WTC11 (cell line): ENCODE measurements at regions not wholly inside any gene's neighbourhood (a gene's known extent, or its start where the extent isn't known, plus 50 kb on each side); places are given as distances from the start of the nearest gene placed in this dataset.

ENCODE experiments used
- ATAC-seq: fragments of 200-7000 bp; cut with Tn5 transposase; 2 replicates; pipeline ENCODE4 v1.10.0; 2021; ENCODE audit warnings: mild to moderate bottlenecking, moderate library complexity
- CTCF ChIA-PET: fragments of 300-600 bp; sonication (Branson Sonifier 250); formaldehyde crosslinking; loops from one replicate; lab custom pipeline; 2021; ENCODE audit warnings: antibody characterized with exemption; lab: Charles Lee
- POLR2A ChIA-PET: fragments of 350-600 bp; sonication (Branson Sonifier 250); formaldehyde crosslinking; loops from one replicate; lab custom pipeline; 2021; ENCODE audit warnings: antibody characterized with exemption; lab: Charles Lee
- DNase-seq: peaks from one replicate; pipeline ENCODE4 v3.0.0; 2021; ENCODE audit warnings: low spot score
- H3K27ac Mint-ChIP-seq: 2 replicates; pipeline ENCODE4 v1.8.0; 2021; ENCODE audit warnings: mixed read lengths
- H3K27me3 Mint-ChIP-seq: 2 replicates; pipeline ENCODE4 v1.8.0; 2021; ENCODE audit warnings: low read depth, mild to moderate bottlenecking, moderate library complexity, mixed read lengths
- H3K36me3 Mint-ChIP-seq: 2 replicates; pipeline ENCODE4 v1.8.0; 2021; ENCODE audit warnings: mixed read lengths
- H3K4me1 Mint-ChIP-seq: 2 replicates; pipeline ENCODE4 v1.8.0; 2022; ENCODE audit warnings: mixed read lengths
- H3K4me3 Mint-ChIP-seq: 2 replicates; pipeline ENCODE4 v1.8.0; 2021; ENCODE audit warnings: mild to moderate bottlenecking, moderate library complexity, mixed read lengths
- H3K9me3 Mint-ChIP-seq: 2 replicates; pipeline ENCODE4 v1.8.0; 2021; ENCODE audit warnings: mixed read lengths
- ETV6 ChIP-seq: sonication (generic); formaldehyde crosslinking; IDR thresholded peaks from 2 replicates; pipeline ENCODE4 v1.8.1; 2022; ENCODE audit warnings: mild to moderate bottlenecking, missing genetic modification reagents
- FOXJ3 ChIP-seq: sonication (generic); formaldehyde crosslinking; IDR thresholded peaks from 2 replicates; pipeline ENCODE4 v1.9.0; 2021; ENCODE audit warnings: missing genetic modification reagents, mild to moderate bottlenecking, borderline replicate concordance
- GTF2I ChIP-seq: fragments of 250-450 bp; sonication (Bioruptor Pico); conservative IDR thresholded peaks from 2 replicates; pipeline ENCODE4 v1.4.0; 2021; ENCODE audit warnings: mild to moderate bottlenecking
- JUN ChIP-seq: sonication (generic); formaldehyde crosslinking; IDR thresholded peaks from 2 replicates; pipeline ENCODE4 v1.8.0; 2023; ENCODE audit warnings: mild to moderate bottlenecking, missing genetic modification reagents
- NFATC4 ChIP-seq: fragments of 250-450 bp; sonication (Bioruptor Pico); IDR thresholded peaks from 2 replicates; pipeline ENCODE4 v1.9.0; 2021; ENCODE audit warnings: mild to moderate bottlenecking
- PRDM15 ChIP-seq: sonication (generic); formaldehyde crosslinking; IDR thresholded peaks from 2 replicates; pipeline ENCODE4 v1.8.0; 2022; ENCODE audit warnings: missing genetic modification reagents
- TCF7 ChIP-seq: sonication (generic); formaldehyde crosslinking; IDR thresholded peaks from 2 replicates; pipeline ENCODE4 v1.8.0; 2022; ENCODE audit warnings: mild to moderate bottlenecking, low read depth, missing genetic modification reagents, moderate library complexity
- TEAD1 ChIP-seq: sonication (generic); formaldehyde crosslinking; IDR thresholded peaks from 2 replicates; pipeline ENCODE4 v1.8.0; 2022; ENCODE audit warnings: mild to moderate bottlenecking, missing genetic modification reagents
- TEAD4 ChIP-seq: sonication (generic); formaldehyde crosslinking; IDR thresholded peaks from 2 replicates; pipeline ENCODE4 v1.8.0; 2022; ENCODE audit warnings: mild to moderate bottlenecking, missing genetic modification reagents
- TP53 ChIP-seq: sonication (generic); formaldehyde crosslinking; IDR thresholded peaks from 2 replicates; pipeline ENCODE4 v1.8.1; 2023; ENCODE audit warnings: mild to moderate bottlenecking, missing genetic modification reagents
- USF1 ChIP-seq: sonication (generic); formaldehyde crosslinking; IDR thresholded peaks from 2 replicates; pipeline ENCODE4 v1.8.0; 2022; ENCODE audit warnings: mild to moderate bottlenecking, missing genetic modification reagents
- ZNF232 ChIP-seq: sonication (generic); formaldehyde crosslinking; IDR thresholded peaks from 2 replicates; pipeline ENCODE4 v1.8.0; 2022; ENCODE audit warnings: mild to moderate bottlenecking, missing genetic modification reagents
- ZNF281 ChIP-seq: sonication (generic); formaldehyde crosslinking; IDR thresholded peaks from 2 replicates; pipeline ENCODE4 v1.8.0; 2023; ENCODE audit warnings: mild to moderate bottlenecking, missing genetic modification reagents
- TF ChIP-seq, protein P1 (sequence below): sonication (generic); formaldehyde crosslinking; conservative IDR thresholded peaks from 2 replicates; pipeline ENCODE4 v1.8.1; 2023; ENCODE audit warnings: mild to moderate bottlenecking, low read depth, missing genetic modification reagents, moderate library complexity
- TF ChIP-seq, protein P2 (sequence below): fragments of 250-450 bp; sonication (Bioruptor Pico); IDR thresholded peaks from 2 replicates; pipeline ENCODE4 v1.8.0; 2021; ENCODE audit warnings: mild to moderate bottlenecking
- TF ChIP-seq, protein P3 (sequence below): sonication (generic); formaldehyde crosslinking; IDR thresholded peaks from 2 replicates; pipeline ENCODE4 v1.8.1; 2023; ENCODE audit warnings: mild to moderate bottlenecking, missing genetic modification reagents

DNA sequence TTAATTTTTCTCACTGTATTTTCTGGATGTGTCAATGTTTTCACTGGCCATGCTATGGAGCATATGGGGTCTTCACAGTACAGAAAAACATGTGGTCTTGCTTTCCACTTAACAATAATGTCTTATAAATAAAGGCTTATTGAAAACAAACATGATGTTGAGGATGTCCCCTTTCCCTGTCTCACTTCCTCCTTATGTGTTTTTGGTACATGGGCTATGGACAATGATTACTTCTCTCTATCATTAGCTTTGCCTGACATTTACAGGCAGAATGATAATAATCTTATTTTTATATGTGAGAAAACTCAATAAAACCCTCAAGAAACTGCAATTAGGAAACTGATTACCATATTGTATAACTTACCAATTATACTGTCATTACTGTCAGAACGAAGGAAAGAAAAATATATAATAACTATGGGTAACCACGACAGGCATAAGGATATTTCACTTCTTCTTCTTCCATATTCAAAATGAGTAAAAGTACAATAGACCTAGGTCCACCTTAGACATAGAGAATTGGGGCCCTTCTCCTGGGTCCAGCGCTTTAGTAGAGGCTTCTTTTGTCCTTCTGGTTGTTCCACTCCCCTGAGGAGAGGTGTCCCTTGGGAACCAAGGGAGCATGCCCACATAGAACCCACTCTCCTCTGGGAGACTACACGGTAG, 375.0 kb downstream of the MAN2A1 start:
- DNase-seq (no peak), ATAC-seq (no peak)
- no peak for TF ChIP-seq JUN (CRISPR knock-in tag)
- TF ChIP-seq GTF2I (CRISPR knock-in tag), result no peak
- TF ChIP-seq TEAD4 (CRISPR knock-in tag), result no peak
- TF ChIP-seq TCF7, result no peak
- TF ChIP-seq USF1 (CRISPR knock-in tag), result no peak
- no peak for TF ChIP-seq TEAD1
- TF ChIP-seq PRDM15 (CRISPR knock-in tag), result no peak
- TF ChIP-seq, protein P1, sequence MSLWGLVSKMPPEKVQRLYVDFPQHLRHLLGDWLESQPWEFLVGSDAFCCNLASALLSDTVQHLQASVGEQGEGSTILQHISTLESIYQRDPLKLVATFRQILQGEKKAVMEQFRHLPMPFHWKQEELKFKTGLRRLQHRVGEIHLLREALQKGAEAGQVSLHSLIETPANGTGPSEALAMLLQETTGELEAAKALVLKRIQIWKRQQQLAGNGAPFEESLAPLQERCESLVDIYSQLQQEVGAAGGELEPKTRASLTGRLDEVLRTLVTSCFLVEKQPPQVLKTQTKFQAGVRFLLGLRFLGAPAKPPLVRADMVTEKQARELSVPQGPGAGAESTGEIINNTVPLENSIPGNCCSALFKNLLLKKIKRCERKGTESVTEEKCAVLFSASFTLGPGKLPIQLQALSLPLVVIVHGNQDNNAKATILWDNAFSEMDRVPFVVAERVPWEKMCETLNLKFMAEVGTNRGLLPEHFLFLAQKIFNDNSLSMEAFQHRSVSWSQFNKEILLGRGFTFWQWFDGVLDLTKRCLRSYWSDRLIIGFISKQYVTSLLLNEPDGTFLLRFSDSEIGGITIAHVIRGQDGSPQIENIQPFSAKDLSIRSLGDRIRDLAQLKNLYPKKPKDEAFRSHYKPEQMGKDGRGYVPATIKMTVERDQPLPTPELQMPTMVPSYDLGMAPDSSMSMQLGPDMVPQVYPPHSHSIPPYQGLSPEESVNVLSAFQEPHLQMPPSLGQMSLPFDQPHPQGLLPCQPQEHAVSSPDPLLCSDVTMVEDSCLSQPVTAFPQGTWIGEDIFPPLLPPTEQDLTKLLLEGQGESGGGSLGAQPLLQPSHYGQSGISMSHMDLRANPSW (CRISPR knock-in tag), result no peak
- TF ChIP-seq TP53 (CRISPR knock-in tag), result no peak
- no peak for TF ChIP-seq ETV6 (CRISPR knock-in tag)
- TF ChIP-seq ZNF232, result no peak
- no peak for TF ChIP-seq FOXJ3 (CRISPR knock-in tag)
- no peak for TF ChIP-seq NFATC4
- TF ChIP-seq ZNF281, result no peak
- TF ChIP-seq, protein P2, sequence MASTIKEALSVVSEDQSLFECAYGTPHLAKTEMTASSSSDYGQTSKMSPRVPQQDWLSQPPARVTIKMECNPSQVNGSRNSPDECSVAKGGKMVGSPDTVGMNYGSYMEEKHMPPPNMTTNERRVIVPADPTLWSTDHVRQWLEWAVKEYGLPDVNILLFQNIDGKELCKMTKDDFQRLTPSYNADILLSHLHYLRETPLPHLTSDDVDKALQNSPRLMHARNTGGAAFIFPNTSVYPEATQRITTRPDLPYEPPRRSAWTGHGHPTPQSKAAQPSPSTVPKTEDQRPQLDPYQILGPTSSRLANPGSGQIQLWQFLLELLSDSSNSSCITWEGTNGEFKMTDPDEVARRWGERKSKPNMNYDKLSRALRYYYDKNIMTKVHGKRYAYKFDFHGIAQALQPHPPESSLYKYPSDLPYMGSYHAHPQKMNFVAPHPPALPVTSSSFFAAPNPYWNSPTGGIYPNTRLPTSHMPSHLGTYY (CRISPR knock-in tag), result no peak
- TF ChIP-seq, protein P3, sequence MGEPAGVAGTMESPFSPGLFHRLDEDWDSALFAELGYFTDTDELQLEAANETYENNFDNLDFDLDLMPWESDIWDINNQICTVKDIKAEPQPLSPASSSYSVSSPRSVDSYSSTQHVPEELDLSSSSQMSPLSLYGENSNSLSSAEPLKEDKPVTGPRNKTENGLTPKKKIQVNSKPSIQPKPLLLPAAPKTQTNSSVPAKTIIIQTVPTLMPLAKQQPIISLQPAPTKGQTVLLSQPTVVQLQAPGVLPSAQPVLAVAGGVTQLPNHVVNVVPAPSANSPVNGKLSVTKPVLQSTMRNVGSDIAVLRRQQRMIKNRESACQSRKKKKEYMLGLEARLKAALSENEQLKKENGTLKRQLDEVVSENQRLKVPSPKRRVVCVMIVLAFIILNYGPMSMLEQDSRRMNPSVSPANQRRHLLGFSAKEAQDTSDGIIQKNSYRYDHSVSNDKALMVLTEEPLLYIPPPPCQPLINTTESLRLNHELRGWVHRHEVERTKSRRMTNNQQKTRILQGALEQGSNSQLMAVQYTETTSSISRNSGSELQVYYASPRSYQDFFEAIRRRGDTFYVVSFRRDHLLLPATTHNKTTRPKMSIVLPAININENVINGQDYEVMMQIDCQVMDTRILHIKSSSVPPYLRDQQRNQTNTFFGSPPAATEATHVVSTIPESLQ (CRISPR knock-in tag), result no peak
- POLR2A ChIA-PET, result no interaction called here
- Mint-ChIP-seq H3K27ac (no peak overlapping the region), H3K36me3 (peaks cover 3% of the 10 kb centered on the region; the same call in 1 of the 2 replicates), H3K9me3 (peaks cover 16% of the 10 kb centered on the region), H3K4me1 (no peaks in the 10 kb centered on the region), H3K4me3 (no peak overlapping the region), H3K27me3 (no peaks in the 10 kb centered on the region)
- CTCF ChIA-PET, result no interaction called here
